ENCODE measurements at regions not wholly inside any gene's neighbourhood (a gene's known extent, or its start where the extent isn't known, plus 50 kb on each side); places are given as distances from the start of the nearest gene placed in this dataset.

DNA sequence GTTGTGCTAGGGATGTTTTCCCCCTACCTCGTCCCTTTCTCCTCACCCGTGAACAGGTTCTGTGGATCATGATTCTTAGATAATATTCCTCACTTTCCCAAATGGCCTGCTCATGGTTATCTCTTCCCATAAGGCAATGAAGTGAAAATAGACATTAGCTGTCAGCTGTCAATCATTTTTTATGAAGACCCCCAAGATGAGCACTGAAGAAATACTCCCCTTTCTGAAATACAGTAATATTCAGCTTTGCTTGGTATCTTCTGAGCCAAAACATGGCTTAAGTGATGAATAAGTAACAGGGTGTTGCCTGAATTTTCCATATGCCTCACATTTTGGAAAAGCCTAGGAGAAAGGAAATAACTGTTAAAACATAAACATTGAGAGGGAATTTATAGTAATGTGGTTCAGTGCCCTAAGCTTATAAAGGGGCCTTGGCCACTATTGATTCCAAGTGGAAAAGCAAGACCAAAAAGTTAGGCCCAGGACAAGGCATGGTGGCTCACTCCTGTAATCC lies 70.7 kb upstream of the NAP1L1 start:
- Mint-ChIP-seq H3K27me3 (ENCODE audit: low read depth) (peaks cover 4% of the 10 kb centered on the region), H3K4me3 (no peak overlapping the region), H3K4me1 (ENCODE audit: low read depth) (peaks cover 17% of the 10 kb centered on the region), H3K9me3 (no peaks in the 10 kb centered on the region), H3K27ac (no peak overlapping the region), H3K36me3 (ENCODE audit: low read depth) (no peaks in the 10 kb centered on the region)

DNA sequence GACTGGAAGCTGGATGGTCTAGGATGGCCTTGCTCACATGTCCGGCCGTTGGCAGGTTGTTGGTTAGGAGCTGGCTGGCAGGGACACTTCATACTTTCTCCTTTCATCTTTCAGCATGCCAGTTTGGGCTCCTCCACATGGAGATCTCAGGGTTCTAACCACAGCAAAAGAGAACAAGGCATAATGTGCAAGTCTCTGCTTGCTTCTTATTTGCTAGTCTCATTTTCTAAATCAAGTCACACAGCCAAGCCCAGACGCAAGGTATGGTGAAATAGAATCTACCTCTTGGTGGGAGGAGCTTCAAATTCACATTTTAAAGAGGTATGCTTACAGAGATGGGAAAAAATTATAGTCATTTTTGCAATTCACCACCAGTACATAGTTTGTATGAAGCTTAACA lies 69.1 kb upstream of the NAP1L1 start:
- no peaks in the 10 kb centered on the region for H3K27me3 Mint-ChIP-seq (ENCODE audit: low read depth)
- H3K9me3 Mint-ChIP-seq, result no peaks in the 10 kb centered on the region
- no peaks in the 10 kb centered on the region for H3K36me3 Mint-ChIP-seq (ENCODE audit: low read depth)
- peaks cover 7% of the 10 kb centered on the region for H3K4me1 Mint-ChIP-seq (ENCODE audit: low read depth)
- H3K27ac Mint-ChIP-seq, result no peak overlapping the region
- H3K4me3 Mint-ChIP-seq, result no peak overlapping the region

DNA sequence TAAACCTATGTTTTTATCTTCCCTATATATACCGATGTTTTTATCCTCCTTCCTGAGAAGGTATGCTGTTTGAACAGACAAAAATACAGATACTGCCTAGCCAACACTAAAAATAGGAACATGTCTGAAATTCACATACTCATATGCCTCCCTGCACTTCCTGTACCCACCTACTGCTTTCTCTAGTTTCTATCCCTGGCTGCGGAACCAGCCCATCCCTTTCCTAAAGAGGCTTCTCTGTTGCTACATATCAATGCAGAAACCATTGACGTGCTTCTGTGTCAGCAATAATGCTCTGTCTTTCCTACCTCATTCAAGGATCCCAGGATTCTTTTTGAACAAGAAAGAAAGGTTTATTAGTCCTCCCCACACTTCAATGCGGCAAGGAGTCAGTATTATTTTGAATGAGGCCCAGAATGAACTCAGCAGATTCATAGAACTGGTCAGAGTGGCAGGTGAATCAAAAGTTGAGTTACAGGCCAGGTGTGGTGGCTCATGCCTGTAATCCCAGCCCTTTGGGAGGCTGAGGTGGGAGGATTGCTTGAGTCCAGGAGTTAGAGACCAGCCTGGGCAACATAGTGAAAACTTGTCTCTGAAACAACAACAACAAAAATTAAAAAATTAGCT lies 67.8 kb upstream of the NAP1L1 start:
- Mint-ChIP-seq H3K4me1 (ENCODE audit: low read depth) (peaks cover 3% of the 10 kb centered on the region), H3K36me3 (ENCODE audit: low read depth) (no peaks in the 10 kb centered on the region), H3K9me3 (no peaks in the 10 kb centered on the region), H3K4me3 (no peak overlapping the region), H3K27ac (no peak overlapping the region), H3K27me3 (ENCODE audit: low read depth) (no peaks in the 10 kb centered on the region)

DNA sequence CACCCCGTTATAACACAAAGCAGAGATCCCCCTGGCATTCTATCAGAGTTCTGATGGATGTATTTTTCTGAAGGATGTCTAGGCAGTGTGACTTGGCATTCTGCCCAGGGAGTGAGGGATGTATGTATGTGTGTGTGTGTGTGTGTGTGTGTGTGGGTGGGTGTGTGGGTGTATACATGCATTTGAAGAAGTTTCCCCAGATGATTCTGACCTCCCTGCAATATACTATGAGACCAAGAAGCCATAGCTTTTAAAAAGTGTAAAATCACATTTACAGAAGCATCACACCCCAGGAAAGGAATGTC lies 59.7 kb upstream of the NAP1L1 start:
- H3K36me3 Mint-ChIP-seq (ENCODE audit: low read depth), result no peaks in the 10 kb centered on the region
- peaks cover 16% of the 10 kb centered on the region for H3K4me1 Mint-ChIP-seq (ENCODE audit: low read depth)
- H3K27ac Mint-ChIP-seq, result no peak overlapping the region
- no peaks in the 10 kb centered on the region for H3K27me3 Mint-ChIP-seq (ENCODE audit: low read depth)
- H3K4me3 Mint-ChIP-seq, result no peak overlapping the region
- H3K9me3 Mint-ChIP-seq, result no peaks in the 10 kb centered on the region

DNA sequence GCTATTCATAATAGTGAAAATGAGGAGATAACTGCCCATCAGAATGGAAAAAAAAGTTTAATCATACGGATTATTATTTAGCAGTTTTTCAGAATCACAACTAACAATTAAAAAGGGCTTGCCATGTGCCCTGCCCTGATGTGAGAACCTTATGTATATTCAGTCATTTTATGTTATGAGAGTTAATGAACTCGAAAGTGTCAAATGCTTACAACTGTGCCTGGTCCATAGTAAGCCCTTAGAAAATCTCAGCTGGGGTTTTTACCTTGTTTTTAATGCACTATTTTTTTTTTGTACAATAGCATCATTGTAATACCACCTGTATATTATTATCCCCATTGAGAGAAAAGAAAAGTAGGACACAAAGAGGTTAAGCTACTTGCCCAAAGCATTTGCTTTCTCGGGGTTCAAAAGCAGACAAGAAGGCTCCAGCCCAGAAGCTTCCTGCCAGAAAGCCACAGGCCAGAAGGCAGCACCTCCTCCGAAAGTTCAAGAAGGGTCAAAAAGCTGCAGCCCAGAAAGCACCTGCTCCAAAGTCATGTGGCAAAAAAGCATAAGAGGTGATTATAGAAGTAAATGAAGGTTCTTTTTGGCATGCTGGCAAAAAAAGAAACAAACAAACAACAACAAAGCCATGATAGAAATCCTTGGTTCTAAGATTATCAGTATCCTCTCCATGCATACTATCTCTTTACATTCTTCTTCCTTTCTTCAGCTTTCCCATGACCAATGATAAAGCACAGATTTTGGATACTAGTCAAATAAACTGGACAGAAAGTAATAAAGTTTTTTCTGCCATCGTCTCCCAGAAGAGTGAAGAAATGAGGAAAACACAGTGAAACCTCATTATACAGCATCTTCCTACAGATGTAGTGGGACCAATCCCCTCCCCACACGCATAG lies 59.1 kb upstream of the NAP1L1 start:
- Mint-ChIP-seq H3K4me1 (ENCODE audit: low read depth) (peaks cover 16% of the 10 kb centered on the region), H3K9me3 (peaks cover 3% of the 10 kb centered on the region), H3K27me3 (ENCODE audit: low read depth) (no peaks in the 10 kb centered on the region), H3K36me3 (ENCODE audit: low read depth) (no peaks in the 10 kb centered on the region), H3K4me3 (no peak overlapping the region), H3K27ac (no peak overlapping the region)

DNA sequence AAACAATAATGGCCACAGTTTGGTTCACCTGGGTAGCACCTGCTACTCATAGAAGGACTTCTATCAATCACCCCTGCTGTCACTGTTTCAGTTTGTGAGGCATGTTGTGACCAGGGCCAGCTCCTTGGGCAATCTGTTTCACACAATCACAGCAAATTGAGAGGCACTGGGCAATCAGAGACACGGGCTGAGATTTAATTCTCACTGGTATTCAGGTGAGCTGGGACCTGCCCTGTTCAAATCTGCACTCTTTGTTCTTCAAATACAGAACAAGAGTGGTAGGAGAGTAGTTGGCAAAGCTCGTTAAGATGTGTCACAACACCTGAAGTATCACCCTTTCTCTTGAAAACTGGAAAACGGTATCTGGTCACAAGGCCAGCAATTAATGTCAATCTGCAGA lies 57.8 kb upstream of the NAP1L1 start:
- no peak overlapping the region for H3K4me3 Mint-ChIP-seq
- H3K27me3 Mint-ChIP-seq (ENCODE audit: low read depth), result no peaks in the 10 kb centered on the region
- no peaks in the 10 kb centered on the region for H3K36me3 Mint-ChIP-seq (ENCODE audit: low read depth)
- H3K9me3 Mint-ChIP-seq, result peaks cover 8% of the 10 kb centered on the region
- peaks cover 16% of the 10 kb centered on the region for H3K4me1 Mint-ChIP-seq (ENCODE audit: low read depth)
- no peak overlapping the region for H3K27ac Mint-ChIP-seq

DNA sequence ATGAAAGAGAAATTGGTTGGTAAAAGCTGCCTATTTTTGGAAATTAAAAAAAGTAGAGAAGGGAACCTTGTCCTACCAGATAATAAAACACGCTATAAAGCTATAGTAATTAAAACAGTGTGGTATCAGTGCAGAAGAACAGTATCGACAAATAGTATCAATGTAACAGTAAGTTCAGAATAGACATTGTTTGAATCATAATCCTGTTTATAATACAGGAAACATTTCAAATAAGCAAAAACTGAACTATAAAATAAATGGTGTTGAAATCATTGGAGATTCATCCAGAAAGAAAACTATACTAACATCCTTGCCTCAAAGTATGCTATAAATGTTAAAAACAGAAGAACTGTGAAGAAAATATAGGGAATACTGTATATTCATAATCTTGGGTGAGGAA lies 54.2 kb upstream of the NAP1L1 start:
- Mint-ChIP-seq H3K27me3 (ENCODE audit: low read depth) (no peaks in the 10 kb centered on the region), H3K36me3 (ENCODE audit: low read depth) (no peaks in the 10 kb centered on the region), H3K9me3 (peaks cover 8% of the 10 kb centered on the region)

DNA sequence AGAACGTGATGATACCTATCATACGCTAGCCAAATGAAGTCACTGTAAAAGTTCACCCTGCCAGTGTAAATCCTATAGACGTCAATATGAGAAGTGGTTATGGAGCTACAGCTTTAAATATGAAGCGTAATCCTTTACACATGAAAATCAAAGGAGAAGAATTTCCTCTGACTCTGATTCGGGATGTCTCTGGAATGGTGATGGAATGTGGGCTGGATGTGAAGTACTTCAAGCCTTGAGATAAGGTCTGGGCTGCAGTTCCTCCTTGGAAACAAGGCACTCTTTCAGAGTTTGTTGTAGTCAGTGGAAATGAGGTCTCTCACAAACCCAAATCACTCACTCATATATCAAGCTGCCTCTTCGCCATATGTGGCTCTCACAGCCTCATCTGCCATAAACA lies 53.1 kb upstream of the NAP1L1 start:
- H3K27ac Mint-ChIP-seq, result no peak overlapping the region
- peaks cover 8% of the 10 kb centered on the region for H3K9me3 Mint-ChIP-seq
- no peak overlapping the region for H3K4me3 Mint-ChIP-seq

More for the DNA sequence above, 54.2 kb upstream of the NAP1L1 start:
- Mint-ChIP-seq H3K27ac (no peak overlapping the region), H3K4me1 (ENCODE audit: low read depth) (peaks cover 7% of the 10 kb centered on the region), H3K4me3 (no peak overlapping the region)

DNA sequence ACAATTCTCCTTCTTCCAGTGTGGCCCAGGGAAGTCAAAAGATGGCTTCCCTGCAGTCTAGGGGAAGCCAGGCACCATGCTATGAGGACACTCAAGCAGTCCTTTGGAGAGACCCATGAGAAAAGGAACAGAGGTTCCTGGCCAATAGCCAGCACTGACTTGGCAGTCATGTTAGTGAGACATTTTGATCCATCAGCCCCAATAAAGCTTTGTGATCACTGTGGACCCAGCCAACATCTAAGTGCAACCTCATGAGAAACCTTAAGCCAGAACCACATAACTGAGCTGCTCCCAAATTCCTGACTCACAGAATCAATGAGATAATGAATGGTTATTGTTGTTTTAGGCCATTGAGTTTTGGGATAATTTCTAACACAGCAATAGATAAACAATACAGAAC lies 51.0 kb upstream of the NAP1L1 start:
- Mint-ChIP-seq H3K27me3 (ENCODE audit: low read depth) (peaks cover 3% of the 10 kb centered on the region), H3K36me3 (ENCODE audit: low read depth) (no peaks in the 10 kb centered on the region), H3K4me3 (no peak overlapping the region), H3K9me3 (peaks cover 8% of the 10 kb centered on the region), H3K27ac (no peak overlapping the region), H3K4me1 (ENCODE audit: low read depth) (no peaks in the 10 kb centered on the region)

More for the DNA sequence above, 53.1 kb upstream of the NAP1L1 start:
- Mint-ChIP-seq H3K4me1 (ENCODE audit: low read depth) (no peaks in the 10 kb centered on the region), H3K27me3 (ENCODE audit: low read depth) (no peaks in the 10 kb centered on the region), H3K36me3 (ENCODE audit: low read depth) (no peaks in the 10 kb centered on the region)

Measured in T-helper 1 cell treated with Interleukin-12 subunit alpha and Interleukin-12 subunit beta and Interleukin-4 antibody, amounts not matched to agents 30 μg/mL and 1 μg/mL, for 36 hours (primary cell).